IPS DF 6.9 (cell line): ENCODE measurements at regions not wholly inside any gene's neighbourhood (a gene's known extent, or its start where the extent isn't known, plus 50 kb on each side); places are given as distances from the start of the nearest gene placed in this dataset.

Experiments
- DNase-seq: peaks from one replicate; pipeline ENCODE4 v3.0.0-alpha.2; 2013; ENCODE audit warnings: low read depth, low spot score
- H3K27ac ChIP-seq: one replicate; pipeline ENCODE4 v1.5.1; 2013; ENCODE audit warnings: low read length, control low read depth
- H3K27me3 ChIP-seq: 2 replicates; pipeline ENCODE4 v1.6.1; 2013; ENCODE audit warnings: mild to moderate bottlenecking, low read length; ENCODE audit not compliant: control insufficient read depth, insufficient read depth
- H3K36me3 ChIP-seq: 2 replicates; pipeline ENCODE4 v1.6.1; 2013; ENCODE audit warnings: low read length; ENCODE audit not compliant: control insufficient read depth, insufficient read depth
- H3K4me1 ChIP-seq: 2 replicates; pipeline ENCODE4 v1.6.1; 2013; ENCODE audit warnings: low read length; ENCODE audit not compliant: control insufficient read depth, insufficient read depth
- H3K4me3 ChIP-seq: 2 replicates; pipeline ENCODE4 v1.5.1; 2013; ENCODE audit warnings: mild to moderate bottlenecking, low read length
- H3K9me3 ChIP-seq: 2 replicates; pipeline ENCODE4 v1.6.1; 2013; ENCODE audit warnings: low read length, inconsistent platforms; ENCODE audit not compliant: control insufficient read depth, insufficient read depth
- WGBS: extraction: QIAGEN DNeasy Blood & Tissue Kit; methylation state at CpG from one replicate; pipeline ENCODE4 v1.1.7; 2013; ENCODE audit warnings: mixed read lengths, missing lambda C conversion rate; ENCODE audit not compliant: insufficient read length, insufficient coverage; 5-methylcytosine and 5-hydroxymethylcytosine counted together

- Histone ChIP-seq H3K4me3 (no peak overlapping the region), H3K36me3 (no peaks in the 10 kb centered on the region), H3K4me1 (no peaks in the 10 kb centered on the region), H3K27me3 (no peaks in the 10 kb centered on the region), H3K9me3 (no peaks in the 10 kb centered on the region), H3K27ac (no peak overlapping the region)
- WGBS = no CpG with 5 or more reads among the region's 6 CpGs
- no peak for DNase-seq
Observed at GRCh38 chr5:6221141-6221626, 157.2 kb downstream of the MED10 start.

- Histone ChIP-seq H3K4me3 (no peak overlapping the region), H3K4me1 (no peaks in the 10 kb centered on the region), H3K27ac (no peak overlapping the region), H3K27me3 (no peaks in the 10 kb centered on the region), H3K36me3 (no peaks in the 10 kb centered on the region), H3K9me3 (no peaks in the 10 kb centered on the region)
- no CpG with 5 or more reads among the region's 15 CpGs for WGBS
- DNase-seq = no peak
Observed at GRCh38 chr5:6220346-6221088, 157.8 kb downstream of the MED10 start.

DNA sequence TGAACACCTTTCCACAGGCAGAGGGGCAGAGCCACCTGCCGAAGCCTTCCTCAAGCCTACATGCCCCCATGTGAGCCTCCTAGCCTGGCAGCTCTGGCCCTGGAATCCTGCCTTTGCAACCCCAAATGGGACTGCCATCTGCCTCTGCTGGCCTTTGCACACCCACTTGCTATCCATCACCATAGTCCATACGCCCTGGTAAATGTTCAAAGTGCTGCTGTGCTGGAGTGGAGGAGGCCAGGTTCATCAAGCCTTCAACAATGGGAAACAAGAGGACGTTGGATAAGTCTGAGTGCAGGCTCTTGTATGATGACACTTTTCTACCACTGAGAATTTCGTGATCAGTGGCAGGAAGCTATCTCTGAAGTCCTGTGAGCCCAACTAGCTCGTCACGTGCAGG, 159.8 kb downstream of the MED10 start:
- no peak for DNase-seq
- no peaks in the 10 kb centered on the region for H3K9me3 ChIP-seq
- no peaks in the 10 kb centered on the region for H3K27me3 ChIP-seq
- H3K36me3 ChIP-seq = no peaks in the 10 kb centered on the region
- WGBS = no CpG with 5 or more reads among the region's 6 CpGs
- H3K27ac ChIP-seq = no peak overlapping the region
- H3K4me3 ChIP-seq = no peak overlapping the region
- H3K4me1 ChIP-seq = no peaks in the 10 kb centered on the region

GRCh38 chr5:6218116-6218515, 160.2 kb downstream of the MED10 start:
- H3K4me3 ChIP-seq = no peak overlapping the region
- H3K27me3 ChIP-seq = no peaks in the 10 kb centered on the region
- DNase-seq = no peak
- H3K27ac ChIP-seq = no peak overlapping the region
- H3K4me1 ChIP-seq = no peaks in the 10 kb centered on the region
- H3K36me3 ChIP-seq = no peaks in the 10 kb centered on the region
- no peaks in the 10 kb centered on the region for H3K9me3 ChIP-seq
- WGBS = no CpG with 5 or more reads among the region's 7 CpGs

DNA sequence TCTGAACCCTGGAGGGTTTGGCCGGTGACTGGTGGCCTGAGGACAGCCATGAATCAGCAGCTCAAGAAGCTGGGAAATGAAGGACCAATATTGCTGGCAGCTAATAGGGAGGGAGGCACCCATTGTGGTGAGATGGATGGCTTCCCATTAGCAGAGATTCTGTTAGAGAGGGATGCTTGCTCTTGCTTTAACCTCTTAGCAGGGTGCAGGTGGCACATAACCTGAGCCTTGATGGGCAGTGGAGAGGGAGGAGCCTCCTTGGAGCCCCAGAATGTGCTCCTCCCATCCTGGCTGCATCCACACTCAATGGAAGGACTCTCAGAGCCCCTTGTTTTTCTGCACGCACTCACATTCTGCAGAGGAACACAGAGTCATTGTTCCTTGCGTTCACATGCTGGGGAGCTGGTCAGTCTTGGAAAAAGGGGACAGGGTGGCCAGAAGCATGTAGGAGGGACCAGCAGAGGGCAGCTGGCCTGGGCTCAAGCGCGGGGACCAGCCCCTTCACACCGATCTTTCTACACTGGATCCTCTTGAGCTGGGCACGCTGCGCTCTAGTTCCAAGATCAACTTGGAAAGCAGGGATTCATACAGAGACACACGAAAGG, 161.8 kb downstream of the MED10 start:
- Histone ChIP-seq H3K4me1 (no peaks in the 10 kb centered on the region), H3K27ac (no peak overlapping the region), H3K27me3 (no peaks in the 10 kb centered on the region), H3K36me3 (no peaks in the 10 kb centered on the region), H3K9me3 (no peaks in the 10 kb centered on the region), H3K4me3 (no peak overlapping the region)
- DNase-seq = no peak
- no CpG with 5 or more reads among the region's 9 CpGs for WGBS

DNA sequence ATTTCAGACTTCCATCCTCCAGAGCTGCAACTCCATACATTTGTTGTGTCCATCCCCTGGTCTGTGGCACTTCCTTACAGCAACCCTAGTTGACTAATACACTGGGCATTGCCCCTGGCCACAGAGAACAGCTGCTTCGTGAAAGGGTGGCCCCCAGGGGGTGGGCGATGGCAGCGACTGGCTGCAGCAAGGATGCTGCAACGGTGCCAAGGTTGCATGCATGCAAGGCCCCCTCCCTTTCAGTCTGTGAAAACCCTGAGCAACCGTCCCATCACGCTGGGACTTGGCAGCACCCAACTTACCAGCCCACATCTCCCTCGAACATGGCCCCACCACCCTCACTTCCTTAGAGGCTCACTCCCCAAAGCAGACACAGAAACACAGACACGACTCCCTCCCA, 162.5 kb downstream of the MED10 start:
- no peak overlapping the region for H3K27ac ChIP-seq
- H3K27me3 ChIP-seq = no peaks in the 10 kb centered on the region
- no peaks in the 10 kb centered on the region for H3K36me3 ChIP-seq
- no CpG with 5 or more reads among the region's 8 CpGs for WGBS
- H3K4me1 ChIP-seq = no peaks in the 10 kb centered on the region
- H3K9me3 ChIP-seq = no peaks in the 10 kb centered on the region
- H3K4me3 ChIP-seq = no peak overlapping the region
- no peak for DNase-seq

DNA sequence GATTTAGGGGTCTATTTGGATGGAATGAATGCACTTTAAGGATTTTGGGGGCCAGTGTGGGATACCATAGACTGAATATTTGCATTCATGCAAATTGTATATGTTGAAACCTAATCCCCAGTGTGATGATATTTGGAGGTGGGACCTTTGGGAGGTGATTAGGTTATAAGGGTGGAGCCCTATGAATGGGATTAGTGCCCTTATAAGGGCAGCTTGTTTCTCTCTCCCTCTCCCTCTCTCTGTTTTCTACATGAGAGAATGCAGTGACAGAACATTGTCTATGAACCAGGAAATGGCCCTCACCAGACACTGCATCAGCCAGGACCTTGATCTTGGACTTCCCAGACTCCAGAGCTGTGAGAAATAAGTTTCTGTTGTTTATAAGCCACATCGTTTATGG, 166.1 kb downstream of the MED10 start:
- Histone ChIP-seq H3K9me3 (no peaks in the 10 kb centered on the region), H3K36me3 (no peaks in the 10 kb centered on the region), H3K27me3 (no peaks in the 10 kb centered on the region), H3K27ac (no peak overlapping the region), H3K4me3 (no peak overlapping the region), H3K4me1 (no peaks in the 10 kb centered on the region)
- DNase-seq = no peak
- no CpG with 5 or more reads among the region's 1 CpG for WGBS

DNA sequence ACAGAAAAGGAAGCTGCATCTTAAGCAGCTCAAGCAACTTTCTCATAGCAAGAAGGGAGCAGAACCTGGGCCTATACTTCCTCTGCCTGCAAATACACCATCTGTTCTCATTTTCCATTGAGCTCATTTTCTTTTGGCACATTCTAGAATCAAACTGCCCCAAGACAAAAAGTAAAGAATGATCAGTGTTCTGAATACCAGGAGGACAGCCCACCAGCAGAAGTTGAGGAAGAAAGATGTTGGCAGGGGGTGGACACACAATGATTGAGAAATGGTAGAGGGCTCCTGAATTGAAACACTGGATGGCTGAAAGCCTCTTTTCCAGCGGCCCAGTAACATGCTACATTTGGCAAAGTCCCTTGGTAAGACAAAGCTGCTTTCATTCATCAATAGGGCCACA, 171.8 kb downstream of the MED10 start:
- Histone ChIP-seq H3K36me3 (no peaks in the 10 kb centered on the region), H3K4me3 (no peak overlapping the region), H3K27ac (no peak overlapping the region), H3K4me1 (peaks cover 4% of the 10 kb centered on the region), H3K9me3 (no peaks in the 10 kb centered on the region), H3K27me3 (no peaks in the 10 kb centered on the region)
- DNase-seq = no peak
- no CpG with 5 or more reads among the region's 1 CpG for WGBS

- WGBS = no CpG with 5 or more reads among the region's 4 CpGs
- no peak for DNase-seq
- H3K9me3 ChIP-seq = no peaks in the 10 kb centered on the region
- H3K27me3 ChIP-seq = no peaks in the 10 kb centered on the region
- H3K36me3 ChIP-seq = no peaks in the 10 kb centered on the region
- no peak overlapping the region for H3K4me3 ChIP-seq
- no peak overlapping the region for H3K27ac ChIP-seq
- H3K4me1 ChIP-seq = peaks cover 4% of the 10 kb centered on the region
Observed at GRCh38 chr5:6202968-6203365, 175.4 kb downstream of the MED10 start.

DNA sequence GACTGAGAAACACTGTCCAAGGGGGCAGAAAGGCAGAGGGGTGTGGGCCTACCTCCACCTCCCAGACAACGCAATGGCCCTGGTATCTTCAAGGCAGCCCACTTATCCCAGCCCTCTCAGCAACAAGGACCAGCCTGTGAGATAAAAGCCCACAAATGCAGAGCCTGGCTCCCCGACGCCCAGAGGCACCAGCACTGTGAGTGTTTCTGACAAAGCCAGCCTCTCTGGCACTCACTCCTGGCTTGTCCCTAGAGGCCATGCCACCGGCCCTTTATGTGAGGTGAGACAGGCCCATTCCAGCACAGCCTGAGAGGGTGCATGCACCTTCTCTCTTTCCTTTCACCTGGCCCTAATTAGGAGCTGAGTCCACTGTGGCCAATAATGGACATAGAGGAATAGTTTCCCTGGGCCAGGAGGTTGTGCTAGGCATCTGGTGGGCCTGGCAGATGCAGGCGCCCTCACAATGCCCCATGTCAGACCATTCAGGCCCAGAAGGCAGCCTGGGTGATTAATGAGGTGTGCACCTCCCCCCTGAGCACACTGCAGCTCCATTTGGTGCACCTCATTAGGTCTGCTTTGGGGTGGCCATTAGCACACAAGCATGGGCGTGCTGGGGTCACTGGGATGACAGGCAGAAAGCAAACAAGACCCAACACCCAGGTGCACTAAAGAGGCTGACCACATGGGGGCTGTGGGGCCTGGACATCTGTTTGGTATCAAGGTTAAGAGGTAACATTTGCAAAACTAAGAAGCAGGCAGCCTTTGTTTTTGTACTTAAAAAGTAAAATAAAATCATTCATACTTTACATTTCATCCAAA, 176.0 kb downstream of the MED10 start:
- DNase-seq = no peak
- Histone ChIP-seq H3K4me1 (peaks cover 4% of the 10 kb centered on the region), H3K27ac (no peak overlapping the region), H3K4me3 (no peak overlapping the region), H3K9me3 (no peaks in the 10 kb centered on the region), H3K36me3 (no peaks in the 10 kb centered on the region), H3K27me3 (no peaks in the 10 kb centered on the region)
- WGBS = no CpG with 5 or more reads among the region's 6 CpGs
